ENCODE measurements at regions not wholly inside any gene's neighbourhood (a gene's known extent, or its start where the extent isn't known, plus 50 kb on each side); places are given as distances from the start of the nearest gene placed in this dataset.

DNA sequence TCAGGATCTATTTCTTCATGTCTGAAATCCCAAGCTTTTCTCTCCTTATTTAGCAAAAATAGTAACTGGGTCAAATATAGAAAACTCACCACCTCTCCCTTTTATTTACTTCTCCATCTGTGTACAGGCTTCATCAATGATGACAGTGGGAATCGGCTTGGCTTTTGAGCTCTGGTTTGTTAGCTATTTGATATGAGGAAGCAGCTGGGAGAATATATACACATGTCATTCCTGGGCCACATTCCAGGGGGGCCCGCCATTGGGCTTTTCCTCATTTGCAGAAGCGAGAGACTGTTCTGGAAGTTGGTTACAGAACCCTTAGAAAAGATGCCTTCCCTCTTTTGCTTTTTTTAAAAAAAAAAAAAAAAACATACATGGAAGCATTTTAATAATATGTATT, 107.4 kb upstream of the F9 start:
- no peak for TF ChIP-seq CTCF (IDR thresholded peaks at IDR 0.05)
- no peak for TF ChIP-seq POLR2A (IDR thresholded peaks at IDR 0.05)

Data from Peyer's patch (tissue), 4 donors.